Breast epithelium (tissue), 4 donors: ENCODE measurements at regions not wholly inside any gene's neighbourhood (a gene's known extent, or its start where the extent isn't known, plus 50 kb on each side); places are given as distances from the start of the nearest gene placed in this dataset.

Experiments used
- DNase-seq, 2 donors: peaks; one replicate each; pipeline ENCODE4 v3.0.0-alpha.2; 2019; ENCODE audit warnings: low spot score in 2 of 2
- H3K27ac ChIP-seq, 2 donors: fragments of 200-600 bp; sonication (generic) in 1 of 2; one replicate each; pipeline ENCODE4 v1.5.1; 2016 to 2019; ENCODE audit warnings: mild to moderate bottlenecking in 1 of 2
- H3K27me3 ChIP-seq, 2 donors: fragments of 200-600 bp; sonication (generic) in 1 of 2; one replicate each; pipeline versions ENCODE4 v1.5.1 to v1.6.0; 2017 to 2019; ENCODE audit warnings: control low read depth in 1 of 2, mild to moderate bottlenecking in 1 of 2
- H3K36me3 ChIP-seq: fragments of 200-600 bp; one replicate; pipeline ENCODE4 v1.5.1; 2019
- H3K4me1 ChIP-seq, 2 donors: fragments of 200-600 bp; sonication (generic); one replicate each; pipeline ENCODE4 v1.5.1; 2016 to 2019; ENCODE audit warnings: control low read depth in 1 of 2
- H3K4me3 ChIP-seq, 3 donors: fragments of 200-600 bp; sonication (generic); 1 replicate in 2 of 3; 2 replicates in 1 of 3; pipeline ENCODE4 v1.5.1; 2016 to 2019; ENCODE audit warnings: mild to moderate bottlenecking in 3 of 3, moderate library complexity in 2 of 3
- H3K9me3 ChIP-seq, 2 donors: fragments of 200-600 bp; sonication (generic) in 1 of 2; one replicate each; pipeline ENCODE4 v1.5.1; 2016 to 2019; ENCODE audit warnings: control low read depth in 1 of 2
- CTCF ChIP-seq, 3 donors: fragments of 450-650 bp; IDR thresholded peaks; one replicate each; pipeline ENCODE4 v1.5.1; 2016 to 2017; ENCODE audit warnings: antibody characterized with exemption in 3 of 3, mild to moderate bottlenecking in 3 of 3, moderate library complexity in 3 of 3
- POLR2A ChIP-seq: fragments of 450-650 bp; IDR thresholded peaks from one replicate; pipeline ENCODE4 v1.6.1; 2016; ENCODE audit warnings: antibody characterized with exemption, mild to moderate bottlenecking, moderate library complexity
- POLR2AphosphoS5 ChIP-seq, 3 donors: sonication (generic); formaldehyde crosslinking; IDR thresholded peaks; one replicate each; pipeline ENCODE4 v1.6.1; 2017; ENCODE audit warnings: antibody characterized with exemption in 3 of 3
- intact Hi-C: fragments of 100-400 bp; cut with DNase I; formaldehyde crosslinking; loops from one replicate; pipeline ENCODE4 v1.15.1; 2023; ENCODE audit warnings: low total_unique reads

DNA sequence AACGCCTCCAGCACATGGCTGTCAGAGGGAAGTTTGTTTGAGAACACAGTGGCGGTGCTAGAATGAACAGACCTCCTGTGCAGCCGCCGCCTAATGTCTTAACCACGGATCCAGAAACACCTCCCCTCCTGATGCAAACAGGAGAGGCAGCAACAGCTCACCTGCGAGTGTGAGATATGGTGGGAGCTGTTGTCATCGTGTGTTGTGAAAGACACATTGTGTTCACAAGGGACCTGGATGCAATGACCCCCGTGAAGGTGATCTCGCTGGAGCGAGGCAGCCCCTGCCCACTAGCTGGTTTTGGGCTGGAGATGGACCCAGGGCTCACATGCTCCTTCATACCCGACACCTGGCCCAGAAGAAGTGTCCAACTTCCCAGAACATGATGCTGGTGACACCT is 315.3 kb upstream of the C1orf174 start:
- Histone ChIP-seq H3K4me3 (no peak overlapping the region), H3K27ac (no peak overlapping the region), H3K4me1 (no peaks in the 10 kb centered on the region), H3K27me3 (peaks cover 0 to 10% of the 10 kb centered on the region in 2 donors), H3K36me3 (no peaks in the 10 kb centered on the region), H3K9me3 (peaks cover 0 to 6% of the 10 kb centered on the region in 2 donors)
- intact Hi-C loops = no loop called here
- TF ChIP-seq POLR2AphosphoS5 (IDR thresholded peaks at IDR 0.05) = no peak
- no peak for TF ChIP-seq CTCF (IDR thresholded peaks at IDR 0.05)
- no peak for TF ChIP-seq POLR2A
- DNase-seq = no peak

DNA sequence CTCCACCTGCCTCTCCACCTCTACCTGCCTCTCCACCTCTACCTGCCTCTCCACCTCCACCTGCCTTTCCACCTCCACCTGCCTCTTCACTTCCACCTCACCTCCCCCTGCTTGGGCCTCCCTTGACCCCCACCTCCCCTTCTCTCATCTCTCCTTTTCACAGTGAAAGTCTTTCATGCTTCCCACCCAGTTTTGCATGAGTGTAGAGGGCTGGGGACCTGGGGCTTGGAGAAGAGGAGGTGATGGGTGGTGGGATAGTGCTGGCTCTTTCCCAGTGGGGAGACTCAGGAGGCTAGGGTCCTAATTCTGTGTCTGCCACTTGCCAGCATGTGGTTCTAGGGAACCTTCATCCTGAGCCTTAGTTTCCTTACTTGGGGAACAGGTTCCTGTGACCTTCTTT is 316.2 kb upstream of the C1orf174 start:
- peaks cover 0 to 6% of the 10 kb centered on the region in 2 donors for H3K9me3 ChIP-seq
- H3K27me3 ChIP-seq = peaks cover 0 to 10% of the 10 kb centered on the region in 2 donors
- H3K36me3 ChIP-seq = no peaks in the 10 kb centered on the region
- intact Hi-C loops = no loop called here
- H3K4me3 ChIP-seq = no peak overlapping the region
- no peaks in the 10 kb centered on the region for H3K4me1 ChIP-seq
- TF ChIP-seq POLR2AphosphoS5 (IDR thresholded peaks at IDR 0.05) (no peak), CTCF (IDR thresholded peaks at IDR 0.05) (no peak), POLR2A (no peak)
- no peak overlapping the region for H3K27ac ChIP-seq
- no peak for DNase-seq

DNA sequence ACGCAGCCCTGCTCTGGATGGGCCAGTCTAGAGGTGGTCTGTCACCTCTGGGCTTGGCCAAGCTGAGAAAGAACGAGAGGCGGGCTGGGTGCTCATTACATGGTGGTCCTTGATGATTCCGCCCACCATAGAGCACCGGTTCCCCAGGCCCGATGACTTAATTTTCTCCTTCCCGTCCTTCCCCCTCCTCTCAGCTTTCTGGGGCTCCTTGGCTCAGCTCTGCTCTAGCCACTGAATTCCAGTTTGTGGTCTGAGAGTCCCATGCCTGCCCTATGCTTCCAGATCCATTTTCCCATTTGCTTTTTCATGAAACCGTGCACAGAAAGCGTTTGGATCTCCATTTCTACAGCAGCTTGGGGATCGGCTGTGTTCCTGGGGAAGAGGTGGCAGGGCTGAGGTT is 318.5 kb upstream of the C1orf174 start:
- H3K4me3 ChIP-seq = no peak overlapping the region
- intact Hi-C loops = no loop called here
- H3K36me3 ChIP-seq = no peaks in the 10 kb centered on the region
- H3K27me3 ChIP-seq = peaks cover 0 to 10% of the 10 kb centered on the region in 2 donors
- no peak for DNase-seq
- H3K27ac ChIP-seq = no peak overlapping the region
- TF ChIP-seq CTCF (IDR thresholded peaks at IDR 0.05) (no peak), POLR2A (no peak), POLR2AphosphoS5 (IDR thresholded peaks at IDR 0.05) (no peak)
- peaks cover 0 to 6% of the 10 kb centered on the region in 2 donors for H3K9me3 ChIP-seq
- H3K4me1 ChIP-seq = no peaks in the 10 kb centered on the region

DNA sequence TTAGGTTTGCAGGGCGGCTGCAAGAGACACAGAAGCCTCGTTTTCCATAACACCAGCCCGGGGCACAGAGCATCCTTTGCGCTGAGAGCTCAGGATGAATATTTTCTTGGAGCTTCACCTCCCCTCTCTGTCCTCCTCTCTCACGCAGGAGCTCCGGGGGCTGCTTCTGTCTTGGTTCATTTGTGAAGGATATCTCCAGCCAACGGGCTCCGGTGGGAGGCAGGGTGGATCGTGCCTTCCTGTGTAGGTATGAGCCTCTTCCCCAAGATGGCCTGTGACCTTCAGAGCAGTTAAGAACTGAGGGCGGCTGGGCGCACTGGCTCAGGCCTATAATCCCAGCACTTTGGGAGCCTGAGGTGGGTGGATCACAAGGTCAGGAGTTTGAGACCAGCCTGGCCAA is 319.0 kb upstream of the C1orf174 start:
- H3K4me1 ChIP-seq = no peaks in the 10 kb centered on the region
- intact Hi-C loops = no loop called here
- H3K27me3 ChIP-seq = peaks cover 0 to 10% of the 10 kb centered on the region in 2 donors
- H3K27ac ChIP-seq = no peak overlapping the region
- H3K9me3 ChIP-seq = peaks cover 0 to 6% of the 10 kb centered on the region in 2 donors
- TF ChIP-seq POLR2AphosphoS5 (IDR thresholded peaks at IDR 0.05) (no peak), CTCF (IDR thresholded peaks at IDR 0.05) (no peak), POLR2A (no peak)
- DNase-seq = no peak
- H3K36me3 ChIP-seq = no peaks in the 10 kb centered on the region
- H3K4me3 ChIP-seq = no peak overlapping the region

GRCh38 chr1:4219826-4220225 is 319.8 kb upstream of the C1orf174 start:
- Histone ChIP-seq H3K27me3 (peaks cover 0 to 10% of the 10 kb centered on the region in 2 donors), H3K36me3 (no peaks in the 10 kb centered on the region), H3K4me3 (no peak overlapping the region), H3K27ac (no peak overlapping the region), H3K9me3 (peaks cover 0 to 6% of the 10 kb centered on the region in 2 donors), H3K4me1 (no peaks in the 10 kb centered on the region)
- no peak for TF ChIP-seq POLR2A
- no peak for TF ChIP-seq POLR2AphosphoS5 (IDR thresholded peaks at IDR 0.05)
- no peak for TF ChIP-seq CTCF (IDR thresholded peaks at IDR 0.05)
- DNase-seq = no peak
- intact Hi-C loops = no loop called here
